ENCODE measurements at regions not wholly inside any gene's neighbourhood (a gene's known extent, or its start where the extent isn't known, plus 50 kb on each side); places are given as distances from the start of the nearest gene placed in this dataset.

- no peak overlapping the region for H2AFZ ChIP-seq (ENCODE audit: control insufficient read depth, low read depth, low read length)
- H3K36me3 ChIP-seq (ENCODE audit: control insufficient read depth in 2 of 2, insufficient read depth in 2 of 2, low read length in 1 of 2) = no peaks in the 10 kb centered on the region
- ChIA-PET CTCF (no interaction called here), POLR2A (no interaction called here), SMC1A (ENCODE audit: uncharacterized antibody, unreplicated experiment) (no interaction called here), RAD21 (ENCODE audit: unreplicated experiment) (no interaction called here)
- TF ChIP-seq MLLT1 (IDR thresholded peaks at IDR 0.05) = no peak
- no peak for TF ChIP-seq POLR2A (IDR thresholded peaks at IDR 0.05; ENCODE audit: low read depth, low read length)
- TF ChIP-seq SMAD5 (IDR thresholded peaks at IDR 0.05; ENCODE audit: low read depth) = no peak
- TF ChIP-seq YY1 (IDR thresholded peaks at IDR 0.05; ENCODE audit: low read depth, low read length) = no peak
- TF ChIP-seq, protein P1, sequence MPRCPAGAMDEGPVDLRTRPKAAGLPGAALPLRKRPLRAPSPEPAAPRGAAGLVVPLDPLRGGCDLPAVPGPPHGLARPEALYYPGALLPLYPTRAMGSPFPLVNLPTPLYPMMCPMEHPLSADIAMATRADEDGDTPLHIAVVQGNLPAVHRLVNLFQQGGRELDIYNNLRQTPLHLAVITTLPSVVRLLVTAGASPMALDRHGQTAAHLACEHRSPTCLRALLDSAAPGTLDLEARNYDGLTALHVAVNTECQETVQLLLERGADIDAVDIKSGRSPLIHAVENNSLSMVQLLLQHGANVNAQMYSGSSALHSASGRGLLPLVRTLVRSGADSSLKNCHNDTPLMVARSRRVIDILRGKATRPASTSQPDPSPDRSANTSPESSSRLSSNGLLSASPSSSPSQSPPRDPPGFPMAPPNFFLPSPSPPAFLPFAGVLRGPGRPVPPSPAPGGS (IDR thresholded peaks at IDR 0.05; ENCODE audit: borderline replicate concordance, insufficient read depth, low read depth, low read length, poor library complexity, severe bottlenecking) = no peak
- no peak for TF ChIP-seq CBX5 (IDR thresholded peaks at IDR 0.05; ENCODE audit: low read depth)
- TF ChIP-seq, protein P2, sequence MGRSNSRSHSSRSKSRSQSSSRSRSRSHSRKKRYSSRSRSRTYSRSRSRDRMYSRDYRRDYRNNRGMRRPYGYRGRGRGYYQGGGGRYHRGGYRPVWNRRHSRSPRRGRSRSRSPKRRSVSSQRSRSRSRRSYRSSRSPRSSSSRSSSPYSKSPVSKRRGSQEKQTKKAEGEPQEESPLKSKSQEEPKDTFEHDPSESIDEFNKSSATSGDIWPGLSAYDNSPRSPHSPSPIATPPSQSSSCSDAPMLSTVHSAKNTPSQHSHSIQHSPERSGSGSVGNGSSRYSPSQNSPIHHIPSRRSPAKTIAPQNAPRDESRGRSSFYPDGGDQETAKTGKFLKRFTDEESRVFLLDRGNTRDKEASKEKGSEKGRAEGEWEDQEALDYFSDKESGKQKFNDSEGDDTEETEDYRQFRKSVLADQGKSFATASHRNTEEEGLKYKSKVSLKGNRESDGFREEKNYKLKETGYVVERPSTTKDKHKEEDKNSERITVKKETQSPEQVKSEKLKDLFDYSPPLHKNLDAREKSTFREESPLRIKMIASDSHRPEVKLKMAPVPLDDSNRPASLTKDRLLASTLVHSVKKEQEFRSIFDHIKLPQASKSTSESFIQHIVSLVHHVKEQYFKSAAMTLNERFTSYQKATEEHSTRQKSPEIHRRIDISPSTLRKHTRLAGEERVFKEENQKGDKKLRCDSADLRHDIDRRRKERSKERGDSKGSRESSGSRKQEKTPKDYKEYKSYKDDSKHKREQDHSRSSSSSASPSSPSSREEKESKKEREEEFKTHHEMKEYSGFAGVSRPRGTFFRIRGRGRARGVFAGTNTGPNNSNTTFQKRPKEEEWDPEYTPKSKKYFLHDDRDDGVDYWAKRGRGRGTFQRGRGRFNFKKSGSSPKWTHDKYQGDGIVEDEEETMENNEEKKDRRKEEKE (IDR thresholded peaks at IDR 0.05) = no peak
- no peak for TF ChIP-seq FOS (IDR thresholded peaks at IDR 0.05; ENCODE audit: borderline replicate concordance, extremely low read depth, insufficient read length)
- no peak for TF ChIP-seq POU2F2 (IDR thresholded peaks at IDR 0.05; ENCODE audit: borderline replicate concordance, low read depth, low read length)
- no peak for TF ChIP-seq EGR1 (IDR thresholded peaks at IDR 0.05; ENCODE audit: borderline replicate concordance in 1 of 2, low read depth in 2 of 2, low read length in 2 of 2)
- no peak for TF ChIP-seq BHLHE40 (IDR thresholded peaks at IDR 0.05; ENCODE audit: borderline replicate concordance in 1 of 2, low read depth in 2 of 2, low read length in 1 of 2)
- TF ChIP-seq REST (IDR thresholded peaks at IDR 0.05; ENCODE audit: low read depth, low read length) = no peak
- no peak for TF ChIP-seq ZNF384 (IDR thresholded peaks at IDR 0.05; ENCODE audit: borderline replicate concordance, low read depth, low read length)
- no peak for TF ChIP-seq NFYA (IDR thresholded peaks at IDR 0.05; ENCODE audit: borderline replicate concordance, low read depth, low read length)
- TF ChIP-seq GATAD2B (conservative IDR thresholded peaks at IDR 0.05; ENCODE audit: low read depth) = no peak
- in situ Hi-C loops (cut with MboI) = no loop called here
- H3K4me3 ChIP-seq = no peak overlapping the region
- H3K9ac ChIP-seq (ENCODE audit: control insufficient read depth, insufficient read depth, low read length) = no peak overlapping the region
- no peaks in the 10 kb centered on the region for H3K9me3 ChIP-seq (replicated peaks; ENCODE audit: control insufficient read depth, insufficient read depth, low read length)
- no peaks in the 10 kb centered on the region for H3K4me1 ChIP-seq (ENCODE audit: control insufficient read depth, insufficient read depth, low read length)
- no peak overlapping the region for H3K4me2 ChIP-seq (ENCODE audit: control insufficient read depth, insufficient read depth)
- no peak for FAIRE-seq
- H3K27me3 ChIP-seq (replicated peaks in 1 of 2; ENCODE audit: control insufficient read depth in 2 of 2, insufficient read depth in 2 of 2, low read length in 1 of 2) = no peaks in the 10 kb centered on the region
- H4K20me1 ChIP-seq (ENCODE audit: control insufficient read depth, insufficient read depth) = no peaks in the 10 kb centered on the region
- H3K79me2 ChIP-seq (ENCODE audit: control insufficient read depth, insufficient read depth, low read length) = no peaks in the 10 kb centered on the region
- no TSS peak for BruUV-seq (replicated peaks)
- H3K27ac ChIP-seq (ENCODE audit: control insufficient read depth, insufficient read depth) = no peak overlapping the region
- no peak for DNase-seq (ENCODE audit: low read depth, low spot score)
- WGBS (ENCODE audit: insufficient coverage, insufficient replicate concordance, low lambda C conversion rate, missing lambda C conversion rate) = 48% methylated on average over 10 of the region's 10 CpGs
- no peak for ATAC-seq
- intact Hi-C loops (cut with micrococcal nuclease; ENCODE audit: unreplicated experiment) = no loop called here
Measured at GRCh38 chr3:139157161-139157932, 112.7 kb upstream of the PRR23C start.

Measured in GM12878 (cell line).